IMR-90 (cell line): ENCODE measurements at regions not wholly inside any gene's neighbourhood (a gene's known extent, or its start where the extent isn't known, plus 50 kb on each side); places are given as distances from the start of the nearest gene placed in this dataset.

Experiments
- ATAC-seq: fragments of 200-7000 bp; cut with Tn5 transposase; 2 replicates; pipeline ENCODE4 v1.9.1; 2020; ENCODE audit warnings: low read depth, mild to moderate bottlenecking, moderate library complexity
- BruUV-seq: library from RNA; stranded (reverse); fragments of 400-500 nt; replicated peaks from 2 replicates; lab custom pipeline; 2021; lab: Mats Ljungman, UMichigan
- CTCF ChIA-PET: fragments of 300-600 bp; formaldehyde crosslinking; extraction: SDS; loops from one replicate; lab custom pipeline; 2021; ENCODE audit warnings: antibody characterized with exemption; lab: Yijun Ruan, JAX
- POLR2A ChIA-PET: fragments of 300-600 bp; sonication (Branson Sonifier 250); formaldehyde crosslinking; loops from one replicate; lab custom pipeline; 2022; ENCODE audit warnings: antibody characterized with exemption; ENCODE audit not compliant: unreplicated experiment; lab: Charles Lee
- DNase-seq: peaks from one replicate; pipeline ENCODE4 v3.0.0; 2013
- H2AFZ ChIP-seq: replicated peaks from 2 replicates; pipeline ENCODE3; 2013; ENCODE audit warnings: low read length, mild to moderate bottlenecking; ENCODE audit not compliant: poor library complexity
- H2AK5ac ChIP-seq: 2 replicates; pipeline ENCODE4 v1.6.1; 2013; ENCODE audit warnings: low read depth, low read length, inconsistent platforms
- H2AK9ac ChIP-seq: replicated peaks from 2 replicates; pipeline ENCODE3; 2013; ENCODE audit warnings: mild to moderate bottlenecking, low read depth, low read length, moderate library complexity; ENCODE audit not compliant: poor library complexity
- H2BK120ac ChIP-seq: 2 replicates; pipeline ENCODE4 v1.6.1; 2013; ENCODE audit warnings: low read depth, low read length, inconsistent platforms
- H2BK15ac ChIP-seq: 3 replicates; pipeline ENCODE4 v1.6.1; 2013; ENCODE audit warnings: low read depth, low read length, inconsistent platforms
- H2BK20ac ChIP-seq: 2 replicates; pipeline ENCODE4 v1.6.1; 2013; ENCODE audit warnings: low read depth, mild to moderate bottlenecking, inconsistent platforms, low read length, moderate library complexity
- H2BK5ac ChIP-seq: 2 replicates; pipeline ENCODE4 v1.6.1; 2013; ENCODE audit warnings: mild to moderate bottlenecking, low read depth, low read length, inconsistent platforms; ENCODE audit not compliant: poor library complexity, severe bottlenecking
- H3K14ac ChIP-seq: replicated peaks from 2 replicates; pipeline ENCODE4 v1.6.1; 2013; ENCODE audit warnings: low read depth, low read length, inconsistent platforms
- H3K18ac ChIP-seq: 2 replicates; pipeline ENCODE4 v1.6.1; 2013; ENCODE audit warnings: low read depth, low read length, control low read depth
- H3K23ac ChIP-seq: 2 replicates; pipeline ENCODE4 v1.6.1; 2013; ENCODE audit warnings: low read depth, low read length, inconsistent platforms
- H3K27ac ChIP-seq: 2 replicates; pipeline ENCODE4 v1.5.1; 2013; ENCODE audit warnings: mild to moderate bottlenecking, control low read depth, low read length; ENCODE audit not compliant: insufficient read depth
- H3K27me3 ChIP-seq: 2 replicates; pipeline ENCODE4 v1.6.1; 2013; ENCODE audit warnings: low read length; ENCODE audit not compliant: control insufficient read depth, insufficient read depth
- H3K36me3 ChIP-seq: 2 replicates; pipeline ENCODE4 v1.6.1; 2013; ENCODE audit warnings: low read length, mixed read lengths; ENCODE audit not compliant: control insufficient read depth, insufficient read depth
- H3K4ac ChIP-seq: 2 replicates; pipeline ENCODE4 v1.6.1; 2013; ENCODE audit warnings: low read depth, low read length, inconsistent platforms
- H3K4me1 ChIP-seq: 2 replicates; pipeline ENCODE4 v1.6.1; 2013; ENCODE audit warnings: low read length, mixed read lengths; ENCODE audit not compliant: control insufficient read depth, insufficient read depth
- H3K4me2 ChIP-seq: 2 replicates; pipeline ENCODE4 v1.6.1; 2013; ENCODE audit warnings: low read depth, mild to moderate bottlenecking, control low read depth, low read length, moderate library complexity
- H3K4me3 ChIP-seq: 2 replicates; pipeline ENCODE4 v1.5.1; 2013; ENCODE audit warnings: low read depth, mild to moderate bottlenecking, control low read depth, low read length, moderate library complexity; ENCODE audit not compliant: insufficient read depth
- H3K56ac ChIP-seq: 2 replicates; pipeline ENCODE4 v1.6.1; 2013; ENCODE audit warnings: low read length, inconsistent platforms; ENCODE audit not compliant: insufficient read depth; ENCODE audit errors: extremely low read depth
- H3K79me1 ChIP-seq, 2 experiments: 2 replicates each; pipeline ENCODE4 v1.6.1; 2013; ENCODE audit warnings: low read length in 2 of 2, inconsistent platforms in 1 of 2, low read depth in 1 of 2
- H3K9ac ChIP-seq: 2 replicates; pipeline ENCODE4 v1.6.1; 2013; ENCODE audit warnings: low read depth, low read length, control low read depth
- H3K9me1 ChIP-seq: 2 replicates; pipeline ENCODE4 v1.6.1; 2013; ENCODE audit warnings: low read length, inconsistent platforms; ENCODE audit not compliant: insufficient read depth
- H3K9me3 ChIP-seq: 2 replicates; pipeline ENCODE4 v1.6.1; 2013; ENCODE audit warnings: low read length; ENCODE audit not compliant: control insufficient read depth, insufficient read depth
- H4K20me1 ChIP-seq: 2 replicates; pipeline ENCODE4 v1.6.1; 2013; ENCODE audit warnings: low read length, inconsistent platforms; ENCODE audit not compliant: insufficient read depth
- H4K5ac ChIP-seq: 2 replicates; pipeline ENCODE4 v1.6.1; 2013; ENCODE audit warnings: mild to moderate bottlenecking, low read depth, low read length, control low read depth
- H4K8ac ChIP-seq, 2 experiments: 2 replicates each; pipeline ENCODE4 v1.6.1; 2013; ENCODE audit warnings: low read depth in 2 of 2, low read length in 2 of 2, control low read depth in 1 of 2, inconsistent platforms in 1 of 2
- H4K91ac ChIP-seq: 2 replicates; pipeline ENCODE4 v1.6.1; 2013; ENCODE audit warnings: low read depth, low read length, inconsistent platforms; ENCODE audit not compliant: insufficient read depth
- BHLHE40 ChIP-seq: fragments of 150-350 bp; IDR thresholded peaks from 2 replicates; pipeline ENCODE4 v1.6.1; 2016; ENCODE audit warnings: mild to moderate bottlenecking, low read depth, low read length
- CEBPB ChIP-seq: IDR thresholded peaks from 2 replicates; pipeline ENCODE4 v1.6.1; 2012; ENCODE audit warnings: low read depth, low read length, improper control_type of control experiment
- CHD1 ChIP-seq: IDR thresholded peaks from 2 replicates; pipeline ENCODE4 v1.6.1; 2012; ENCODE audit warnings: low read depth, low read length, improper control_type of control experiment
- ELK1 ChIP-seq: fragments of 150-350 bp; IDR thresholded peaks from 2 replicates; pipeline ENCODE4 v1.6.1; 2016; ENCODE audit warnings: low read depth, mild to moderate bottlenecking, low read length, moderate library complexity, borderline replicate concordance
- FOS ChIP-seq: fragments of 150-350 bp; IDR thresholded peaks from 2 replicates; pipeline ENCODE4 v1.6.1; 2016; ENCODE audit warnings: low read depth, low read length
- MAFK ChIP-seq: IDR thresholded peaks from 2 replicates; pipeline ENCODE4 v1.6.1; 2012; ENCODE audit warnings: low read depth, low read length, improper control_type of control experiment
- MAZ ChIP-seq: IDR thresholded peaks from 2 replicates; pipeline ENCODE4 v1.6.1; 2012; ENCODE audit warnings: low read depth, mild to moderate bottlenecking, low read length, improper control_type of control experiment, moderate library complexity, borderline replicate concordance
- MXI1 ChIP-seq: IDR thresholded peaks from 2 replicates; pipeline ENCODE4 v1.6.1; 2012; ENCODE audit warnings: low read depth, mild to moderate bottlenecking, low read length, moderate library complexity, borderline replicate concordance
- NFE2L2 ChIP-seq: fragments of 150-350 bp; IDR thresholded peaks from 2 replicates; pipeline ENCODE4 v1.6.1; 2016; ENCODE audit warnings: low read depth, mild to moderate bottlenecking, low read length
- POLR2A ChIP-seq: IDR thresholded peaks from 2 replicates; pipeline ENCODE4 v1.6.1; 2012; ENCODE audit warnings: mild to moderate bottlenecking, low read depth, low read length
- RAD21 ChIP-seq: IDR thresholded peaks from 2 replicates; pipeline ENCODE4 v1.6.1; 2012; ENCODE audit warnings: low read length, improper control_type of control experiment
- RCOR1 ChIP-seq: IDR thresholded peaks from 2 replicates; pipeline ENCODE4 v1.6.1; 2012; ENCODE audit warnings: mild to moderate bottlenecking, low read length, improper control_type of control experiment; ENCODE audit not compliant: insufficient replicate concordance
- RFX5 ChIP-seq: IDR thresholded peaks from 2 replicates; pipeline ENCODE4 v1.8.0; 2012; ENCODE audit warnings: low read depth, mild to moderate bottlenecking, low read length, moderate library complexity
- SMC3 ChIP-seq: fragments of 150-350 bp; IDR thresholded peaks from 2 replicates; pipeline ENCODE4 v1.6.1; 2016; ENCODE audit warnings: low read depth, mild to moderate bottlenecking, antibody characterized with exemption, low read length, moderate library complexity
- USF2 ChIP-seq: fragments of 150-350 bp; IDR thresholded peaks from 2 replicates; pipeline ENCODE4 v1.6.1; 2017; ENCODE audit warnings: mild to moderate bottlenecking, antibody characterized with exemption, low read length, low read depth
- dilution Hi-C: fragments of 300-500 bp; cut with HindIII; formaldehyde crosslinking; loops from one replicate; pipeline ENCODE4 v1.14.3; 2018; ENCODE audit warnings: low sequenced_read_pairs; ENCODE audit not compliant: unreplicated experiment
- in situ Hi-C: fragments of 300-500 bp; cut with MboI; formaldehyde crosslinking; loops from 3 replicates; pipeline ENCODE4 v1.14.3; 2019; ENCODE audit warnings: low sequenced_read_pairs, inconsistent platforms, mixed read lengths
- intact Hi-C: fragments of 100-400 bp; cut with micrococcal nuclease; formaldehyde crosslinking; loops from 2 replicates; pipeline ENCODE4 v1.10.0; 2022
- TF ChIP-seq, protein P1 (sequence below): conservative IDR thresholded peaks from 2 replicates; pipeline ENCODE4 v1.5.1; 2012; ENCODE audit warnings: mild to moderate bottlenecking, low read depth, low read length, improper control_type of control experiment

GRCh38 chr4:24235618-24236017, 345.8 kb upstream of the PPARGC1A start:
- H3K18ac ChIP-seq: no peak overlapping the region
- peaks cover 1% of the 10 kb centered on the region for H3K27me3 ChIP-seq
- H4K8ac ChIP-seq: no peak overlapping the region
- H3K23ac ChIP-seq: no peak overlapping the region
- CTCF ChIA-PET: no interaction called here
- no peak for ATAC-seq
- H3K4me3 ChIP-seq: no peak overlapping the region
- H3K79me1 ChIP-seq: no peaks in the 10 kb centered on the region
- no peak overlapping the region for H2BK20ac ChIP-seq
- H4K91ac ChIP-seq: no peak overlapping the region
- H3K4me1 ChIP-seq: no peaks in the 10 kb centered on the region; the same call in 1 of the 2 replicates
- no peaks in the 10 kb centered on the region for H3K36me3 ChIP-seq
- no peak overlapping the region for H3K9ac ChIP-seq
- TF ChIP-seq RCOR1: no peak
- TF ChIP-seq NFE2L2: no peak
- TF ChIP-seq FOS: no peak
- no peak for TF ChIP-seq MAFK
- TF ChIP-seq RFX5: no peak
- TF ChIP-seq, protein P1, sequence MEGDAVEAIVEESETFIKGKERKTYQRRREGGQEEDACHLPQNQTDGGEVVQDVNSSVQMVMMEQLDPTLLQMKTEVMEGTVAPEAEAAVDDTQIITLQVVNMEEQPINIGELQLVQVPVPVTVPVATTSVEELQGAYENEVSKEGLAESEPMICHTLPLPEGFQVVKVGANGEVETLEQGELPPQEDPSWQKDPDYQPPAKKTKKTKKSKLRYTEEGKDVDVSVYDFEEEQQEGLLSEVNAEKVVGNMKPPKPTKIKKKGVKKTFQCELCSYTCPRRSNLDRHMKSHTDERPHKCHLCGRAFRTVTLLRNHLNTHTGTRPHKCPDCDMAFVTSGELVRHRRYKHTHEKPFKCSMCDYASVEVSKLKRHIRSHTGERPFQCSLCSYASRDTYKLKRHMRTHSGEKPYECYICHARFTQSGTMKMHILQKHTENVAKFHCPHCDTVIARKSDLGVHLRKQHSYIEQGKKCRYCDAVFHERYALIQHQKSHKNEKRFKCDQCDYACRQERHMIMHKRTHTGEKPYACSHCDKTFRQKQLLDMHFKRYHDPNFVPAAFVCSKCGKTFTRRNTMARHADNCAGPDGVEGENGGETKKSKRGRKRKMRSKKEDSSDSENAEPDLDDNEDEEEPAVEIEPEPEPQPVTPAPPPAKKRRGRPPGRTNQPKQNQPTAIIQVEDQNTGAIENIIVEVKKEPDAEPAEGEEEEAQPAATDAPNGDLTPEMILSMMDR: no peak
- no peak for TF ChIP-seq SMC3
- no peak for TF ChIP-seq BHLHE40
- TF ChIP-seq CEBPB: no peak
- no peak for TF ChIP-seq MAZ
- TF ChIP-seq MXI1: no peak
- TF ChIP-seq POLR2A: no peak
- no peak for TF ChIP-seq RAD21
- no peak for TF ChIP-seq CHD1
- TF ChIP-seq USF2: no peak
- no peak for TF ChIP-seq ELK1
- H2AK5ac ChIP-seq: no peak overlapping the region
- H3K4ac ChIP-seq: no peak overlapping the region
- H3K27ac ChIP-seq: no peak overlapping the region
- H3K9me3 ChIP-seq: no peaks in the 10 kb centered on the region
- no TSS peak for BruUV-seq
- no peak overlapping the region for H4K5ac ChIP-seq
- no peak overlapping the region for H2AFZ ChIP-seq
- no peaks in the 10 kb centered on the region for H4K20me1 ChIP-seq
- H3K14ac ChIP-seq: no peak overlapping the region
- dilution Hi-C loops (no loop called here), intact Hi-C loops (no loop called here), in situ Hi-C loops (no loop called here)
- POLR2A ChIA-PET: no interaction called here
- H2BK15ac ChIP-seq: no peak overlapping the region
- H2BK5ac ChIP-seq: no peak overlapping the region
- no peak overlapping the region for H3K56ac ChIP-seq
- peak; percentile 12 for DNase-seq
- no peak overlapping the region for H2AK9ac ChIP-seq
- H2BK120ac ChIP-seq: no peak overlapping the region
- H3K9me1 ChIP-seq: no peaks in the 10 kb centered on the region
- H3K4me2 ChIP-seq: no peak overlapping the region
